Medulla oblongata (tissue), 1 donor: ENCODE measurements at regions not wholly inside any gene's neighbourhood (a gene's known extent, or its start where the extent isn't known, plus 50 kb on each side); places are given as distances from the start of the nearest gene placed in this dataset.

ENCODE experiments used
- DNase-seq: peaks from one replicate; pipeline ENCODE4 v3.0.0-alpha.2; 2015; ENCODE audit errors: extremely low spot score

DNA sequence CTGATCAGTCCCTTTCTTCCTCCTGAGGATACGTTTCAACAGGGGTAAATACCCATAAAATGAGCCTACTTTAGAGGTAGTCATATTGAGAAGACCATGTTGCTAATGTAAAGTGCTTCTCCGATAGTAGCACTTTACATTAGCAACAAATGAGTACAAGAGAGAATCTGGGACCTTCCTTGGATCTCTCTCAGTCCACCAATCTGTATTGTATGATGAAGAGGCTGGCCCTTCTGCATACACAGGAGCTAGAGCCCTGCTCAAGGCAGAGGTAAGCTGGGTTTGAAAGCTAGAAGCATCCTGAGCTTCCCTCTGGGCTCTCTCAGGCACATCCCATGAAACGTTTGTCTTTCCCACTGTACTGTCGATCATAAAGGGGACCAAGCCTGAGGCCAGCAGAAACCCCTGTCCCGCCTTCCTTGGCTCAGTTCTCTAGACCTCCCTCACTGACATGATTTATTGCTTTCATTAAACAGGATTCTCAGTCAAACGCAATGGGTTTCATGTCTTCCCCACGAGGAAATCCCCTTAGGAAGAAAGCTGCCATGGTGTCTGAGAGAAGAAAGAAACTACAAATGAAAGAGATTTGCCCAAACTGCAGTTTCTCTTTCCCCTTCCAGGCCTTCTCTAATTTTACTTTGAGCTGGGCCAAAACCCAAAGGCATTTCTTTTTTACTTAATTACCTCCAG lies 62.8 kb upstream of the BCAR3 start:
- DNase-seq, result no peak

DNA sequence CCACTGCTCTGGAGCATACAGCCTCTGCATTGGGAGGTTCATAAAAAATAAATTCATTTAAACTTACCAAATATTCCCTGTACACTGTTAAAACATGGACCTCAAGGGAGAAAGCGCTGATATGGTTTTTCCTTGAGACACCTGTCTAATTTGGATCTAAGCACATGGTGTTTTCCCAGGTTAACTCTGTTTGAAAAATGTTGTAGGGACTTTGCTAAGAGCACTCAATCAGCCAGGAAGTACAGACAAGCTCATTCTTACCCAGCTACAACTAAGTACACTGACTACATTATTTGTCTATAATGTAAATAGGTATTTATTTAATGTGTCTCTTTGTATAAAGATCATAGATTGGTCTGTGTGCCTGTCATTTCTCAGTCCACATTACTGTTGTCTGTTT lies 61.8 kb upstream of the BCAR3 start:
- DNase-seq, result no peak

DNA sequence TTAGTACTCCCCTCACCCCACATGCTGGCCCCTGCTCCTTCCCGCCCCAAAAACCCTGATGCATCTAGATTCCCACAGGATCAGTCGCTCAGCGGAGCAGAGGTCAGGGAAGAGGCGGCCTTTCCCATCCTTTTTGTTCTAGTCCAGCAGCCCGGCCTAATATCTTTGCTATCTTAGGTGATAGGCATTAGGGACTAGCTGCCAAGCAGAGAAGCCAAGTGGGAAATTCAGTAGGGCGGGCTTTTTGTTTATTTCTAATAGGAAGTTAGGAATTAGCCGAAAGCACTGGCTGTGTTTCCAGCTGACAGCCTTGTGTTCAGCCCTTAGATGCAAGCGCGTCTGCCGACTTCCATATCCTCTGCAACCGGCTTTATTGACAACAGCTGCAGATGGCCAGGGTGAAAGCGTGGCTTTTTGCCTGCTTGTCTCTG lies 59.0 kb upstream of the BCAR3 start:
- DNase-seq, result peak; percentile 18

DNA sequence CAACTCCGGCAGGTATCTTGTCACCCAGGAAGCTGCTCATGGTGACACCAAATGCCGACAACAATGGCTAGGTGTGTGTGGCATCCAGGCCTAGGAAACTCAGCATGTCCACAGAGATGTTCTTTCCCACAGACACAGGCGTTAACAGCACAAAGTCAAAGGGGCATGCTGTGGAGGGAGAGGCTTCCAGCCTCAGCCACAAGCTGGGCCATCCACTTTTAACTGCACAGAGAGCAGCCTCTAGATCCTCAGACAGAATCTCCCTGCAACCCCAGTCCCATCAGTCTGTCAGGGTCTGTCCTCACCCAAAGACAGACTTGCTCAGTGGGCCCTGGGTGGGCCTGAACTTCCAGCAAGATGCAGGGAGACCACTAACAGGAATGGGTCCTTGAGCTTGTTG lies 58.5 kb upstream of the BCAR3 start:
- no peak for DNase-seq

DNA sequence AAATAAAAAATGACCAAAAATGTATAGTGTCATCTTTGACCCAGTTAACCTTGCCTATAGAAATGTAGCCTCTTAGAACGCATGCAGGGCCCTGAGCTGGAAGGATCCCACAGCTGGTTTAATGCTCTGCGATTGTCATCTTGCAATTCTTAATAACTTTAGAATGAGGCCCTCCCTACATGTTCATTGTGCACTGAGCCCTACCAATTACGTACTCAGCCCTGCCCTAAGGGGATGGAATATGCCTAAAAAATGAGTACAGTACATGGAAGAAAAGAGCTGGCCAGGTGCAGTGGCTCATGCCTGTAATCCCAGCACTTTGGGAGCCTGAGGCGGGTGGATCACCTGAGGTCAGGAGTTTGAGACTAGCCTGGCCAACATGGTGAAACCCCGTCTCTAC lies 57.8 kb upstream of the BCAR3 start:
- no peak for DNase-seq

DNA sequence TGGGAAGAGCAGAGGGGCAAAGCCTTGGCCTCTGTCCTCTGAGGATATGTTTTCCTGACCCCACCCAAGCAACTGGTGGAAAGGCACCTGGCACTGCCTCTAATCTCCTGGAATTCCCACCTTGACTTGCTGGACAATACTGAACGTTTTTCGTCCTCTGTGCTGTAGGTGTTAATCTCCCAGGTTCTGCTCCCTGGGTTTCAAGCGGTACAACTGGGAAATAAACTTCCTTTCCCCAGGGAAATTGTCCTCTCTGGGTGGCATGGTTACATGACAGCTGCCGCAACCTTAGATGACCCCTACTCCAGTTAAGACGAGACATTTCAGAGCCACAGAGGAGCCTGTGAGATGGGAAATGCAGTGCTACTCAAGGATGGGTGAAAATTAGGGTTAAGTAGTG lies 57.3 kb upstream of the BCAR3 start:
- no peak for DNase-seq

DNA sequence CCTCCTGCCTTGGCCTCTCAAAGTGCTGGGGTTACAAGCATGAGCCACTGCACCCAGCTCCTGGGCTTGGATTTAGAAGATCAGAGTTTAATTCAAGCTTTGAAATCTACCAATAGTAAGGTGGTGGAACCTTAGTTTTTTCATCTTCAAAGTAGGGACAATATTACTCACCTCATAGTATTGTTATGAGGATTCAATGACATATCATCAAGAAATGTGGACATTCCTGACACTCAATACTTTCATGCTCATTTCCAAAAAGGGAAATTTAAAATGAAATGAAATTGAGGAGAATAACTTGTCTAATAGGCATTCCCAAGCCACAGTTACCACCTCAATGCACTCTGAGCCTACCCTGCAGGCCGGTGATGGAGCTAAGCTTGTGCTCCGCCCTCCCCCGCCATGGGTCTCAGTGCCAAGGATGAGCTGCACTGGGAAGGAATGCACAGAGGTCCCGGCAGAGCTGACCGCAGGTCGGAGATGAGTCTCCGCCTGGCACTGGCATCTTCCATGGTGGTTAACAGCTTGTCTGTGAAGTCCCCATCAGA lies 56.5 kb upstream of the BCAR3 start:
- DNase-seq, result no peak

DNA sequence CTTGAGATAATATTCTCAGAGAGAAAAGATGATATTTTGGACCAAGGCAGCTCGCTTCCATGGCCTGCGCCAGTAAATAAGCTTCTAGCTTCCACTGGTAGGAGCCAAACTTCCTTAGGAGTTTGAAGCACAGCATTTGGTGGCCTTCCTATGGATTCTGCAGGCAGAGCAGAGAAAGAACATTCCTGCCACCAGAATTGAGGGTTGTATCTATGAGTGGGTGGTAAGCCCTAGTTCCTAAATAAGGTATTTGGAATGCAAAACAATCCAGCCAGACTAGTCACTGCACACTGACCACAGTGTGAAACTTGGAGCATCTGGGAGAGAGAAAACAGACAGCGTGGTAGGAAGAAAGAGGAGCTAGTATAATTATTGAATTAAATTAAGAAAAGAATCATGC lies 54.1 kb upstream of the BCAR3 start:
- DNase-seq, result no peak

DNA sequence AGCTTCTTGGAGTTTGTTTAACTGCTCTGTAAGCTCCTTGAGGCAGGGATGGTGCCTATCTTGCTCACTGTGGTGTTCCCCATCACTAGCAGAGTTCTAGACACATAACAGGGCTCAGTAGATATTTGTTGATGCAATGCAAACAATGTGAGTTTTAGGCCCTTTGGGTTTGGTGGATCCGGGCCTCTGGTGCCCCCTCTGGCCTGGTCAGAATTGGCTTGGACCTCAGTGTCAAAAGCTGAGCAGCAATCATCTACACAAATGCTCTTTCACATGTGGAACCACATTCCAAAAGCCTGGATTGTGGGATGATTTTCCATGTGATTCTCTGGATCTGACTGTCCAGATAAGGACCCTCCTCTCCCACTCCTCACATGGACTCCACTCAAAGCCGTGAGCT lies 53.4 kb upstream of the BCAR3 start:
- DNase-seq, result no peak

DNA sequence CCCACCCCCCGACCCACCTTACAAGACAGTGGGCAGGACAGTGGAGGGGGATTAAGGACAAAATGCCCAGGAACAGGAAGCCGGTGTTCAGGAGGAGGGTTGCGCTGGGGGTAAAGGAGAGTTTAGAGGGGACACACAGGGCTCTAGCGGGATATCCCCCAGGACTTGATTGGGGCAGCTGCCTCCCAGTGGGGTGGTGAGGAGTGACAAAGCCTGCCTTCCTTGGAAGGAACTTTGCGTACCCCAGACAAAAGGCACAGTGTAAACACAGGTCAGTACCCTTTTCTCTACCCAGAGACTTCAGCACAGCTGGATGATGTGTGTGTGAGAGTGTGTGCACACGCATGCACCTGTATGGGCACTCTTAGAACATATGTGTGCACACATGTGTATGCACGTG lies 51.7 kb upstream of the BCAR3 start:
- no peak for DNase-seq

DNA sequence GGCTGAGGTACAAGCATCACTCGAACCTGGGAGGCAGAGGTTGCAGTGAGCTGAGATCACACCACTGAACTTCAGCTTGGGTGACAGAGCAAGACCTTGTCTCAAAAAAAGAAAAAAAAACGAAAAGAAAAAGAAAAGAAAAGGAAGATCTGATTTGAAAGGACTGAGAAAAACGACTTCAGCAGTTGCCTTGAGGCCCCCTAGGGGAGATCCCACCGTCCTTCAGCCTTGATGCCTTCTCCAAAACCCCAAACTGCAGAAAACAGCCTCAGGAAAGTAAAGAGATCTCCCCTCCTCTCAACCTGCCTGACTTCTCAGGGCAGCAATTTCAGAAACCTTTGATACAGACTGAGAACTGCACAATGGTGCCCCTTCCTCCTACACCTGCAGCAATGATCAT lies 50.9 kb upstream of the BCAR3 start:
- DNase-seq, result no peak
